LNCAP (cell line): ENCODE measurements at regions not wholly inside any gene's neighbourhood (a gene's known extent, or its start where the extent isn't known, plus 50 kb on each side); places are given as distances from the start of the nearest gene placed in this dataset.

ENCODE experiments used
- CTCF ChIP-seq: fragments of 450-650 bp; IDR thresholded peaks from 2 replicates; pipeline ENCODE4 v1.5.1; 2017; ENCODE audit warnings: mild to moderate bottlenecking

- TF ChIP-seq CTCF: no peak
Measured at GRCh38 chr13:22138947-22139346, 468.1 kb downstream of the FGF9 start.

GRCh38 chr13:22141716-22142115 is 470.8 kb downstream of the FGF9 start:
- TF ChIP-seq CTCF: no peak

GRCh38 chr13:22143671-22144070 is 472.8 kb downstream of the FGF9 start:
- TF ChIP-seq CTCF: no peak

GRCh38 chr13:22144806-22145205 is 473.9 kb downstream of the FGF9 start:
- TF ChIP-seq CTCF: no peak

- no peak for TF ChIP-seq CTCF
Measured at GRCh38 chr13:22148187-22148586, 477.3 kb downstream of the FGF9 start.

GRCh38 chr13:22152751-22153150 is 481.9 kb downstream of the FGF9 start:
- TF ChIP-seq CTCF: no peak

- no peak for TF ChIP-seq CTCF
Measured at GRCh38 chr13:22154041-22154440, 483.2 kb downstream of the FGF9 start.

- TF ChIP-seq CTCF: no peak
Measured at GRCh38 chr13:22161871-22162270, 491.0 kb downstream of the FGF9 start.
